Thoracic aorta (tissue), 2 donors: ENCODE measurements at regions not wholly inside any gene's neighbourhood (a gene's known extent, or its start where the extent isn't known, plus 50 kb on each side); places are given as distances from the start of the nearest gene placed in this dataset.
"Not testable (repeated sequence)": the region's sequence is repeated elsewhere in the genome, so short reads cannot be mapped to it uniquely, and the experiment has no call there.

Source experiments
- ATAC-seq: fragments of 150-250 bp; one replicate; pipeline ENCODE4 v1.8.0; 2017; ENCODE audit warnings: low read depth; ENCODE audit not compliant: insufficient number of reproducible peaks, low FRiP score
- DNase-seq: peaks from one replicate; pipeline ENCODE4 v3.0.0-alpha.2; 2020; ENCODE audit warnings: low spot score
- H3K27ac ChIP-seq, 2 donors: fragments of 200-600 bp; sonication (generic); 1 replicate in 1 of 2; 2 replicates in 1 of 2; pipeline ENCODE4 v1.5.1; 2016; ENCODE audit warnings: mild to moderate bottlenecking in 2 of 2, moderate library complexity in 2 of 2
- H3K27me3 ChIP-seq: fragments of 200-600 bp; sonication (generic); replicated peaks from 2 replicates; pipeline ENCODE4 v1.6.0; 2016; ENCODE audit warnings: mild to moderate bottlenecking; ENCODE audit not compliant: insufficient read depth
- H3K36me3 ChIP-seq: fragments of 200-600 bp; sonication (generic); one replicate; pipeline ENCODE4 v1.5.1; 2016
- H3K4me1 ChIP-seq, 2 donors: fragments of 200-600 bp; sonication (generic); 1 replicate in 1 of 2; 2 replicates in 1 of 2; pipeline versions ENCODE4 v1.5.1 to v1.6.0; 2016; ENCODE audit warnings: low read depth in 2 of 2, mild to moderate bottlenecking in 1 of 2; ENCODE audit not compliant: control insufficient read depth in 1 of 2
- H3K4me3 ChIP-seq: fragments of 200-600 bp; sonication (generic); 2 replicates; pipeline ENCODE4 v1.5.1; 2016; ENCODE audit warnings: mild to moderate bottlenecking
- H3K9me3 ChIP-seq: fragments of 200-600 bp; sonication (generic); 2 replicates; pipeline ENCODE4 v1.5.1; 2016
- TF ChIP-seq, protein P1 (sequence below): fragments of 200-600 bp; sonication (generic); IDR thresholded peaks from one replicate; pipeline ENCODE4 v1.5.1; 2019; ENCODE audit warnings: antibody characterized with exemption

DNA sequence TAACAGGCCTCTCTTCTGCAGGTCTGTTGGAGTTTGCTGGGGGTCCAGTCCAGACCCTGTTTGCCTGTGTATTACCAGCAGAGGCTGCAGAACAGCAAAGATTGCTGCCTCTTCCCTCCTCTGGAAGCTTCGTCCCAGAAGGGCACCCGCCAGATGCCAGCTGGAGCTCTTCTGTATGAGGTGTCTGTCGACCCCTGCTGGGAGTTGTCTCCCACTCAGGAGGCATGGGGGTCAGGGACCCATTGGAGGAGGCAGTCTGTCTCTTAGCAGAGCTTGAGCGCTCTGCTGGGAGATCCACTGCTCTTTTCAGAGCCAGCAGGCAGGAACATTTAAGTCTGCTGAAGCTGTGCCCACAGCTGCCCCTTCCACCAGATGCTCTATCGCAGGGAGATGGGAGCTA lies 361.1 kb upstream of the NRP1 start:
- no peaks in the 10 kb centered on the region for H3K4me1 ChIP-seq
- TF ChIP-seq, protein P1, sequence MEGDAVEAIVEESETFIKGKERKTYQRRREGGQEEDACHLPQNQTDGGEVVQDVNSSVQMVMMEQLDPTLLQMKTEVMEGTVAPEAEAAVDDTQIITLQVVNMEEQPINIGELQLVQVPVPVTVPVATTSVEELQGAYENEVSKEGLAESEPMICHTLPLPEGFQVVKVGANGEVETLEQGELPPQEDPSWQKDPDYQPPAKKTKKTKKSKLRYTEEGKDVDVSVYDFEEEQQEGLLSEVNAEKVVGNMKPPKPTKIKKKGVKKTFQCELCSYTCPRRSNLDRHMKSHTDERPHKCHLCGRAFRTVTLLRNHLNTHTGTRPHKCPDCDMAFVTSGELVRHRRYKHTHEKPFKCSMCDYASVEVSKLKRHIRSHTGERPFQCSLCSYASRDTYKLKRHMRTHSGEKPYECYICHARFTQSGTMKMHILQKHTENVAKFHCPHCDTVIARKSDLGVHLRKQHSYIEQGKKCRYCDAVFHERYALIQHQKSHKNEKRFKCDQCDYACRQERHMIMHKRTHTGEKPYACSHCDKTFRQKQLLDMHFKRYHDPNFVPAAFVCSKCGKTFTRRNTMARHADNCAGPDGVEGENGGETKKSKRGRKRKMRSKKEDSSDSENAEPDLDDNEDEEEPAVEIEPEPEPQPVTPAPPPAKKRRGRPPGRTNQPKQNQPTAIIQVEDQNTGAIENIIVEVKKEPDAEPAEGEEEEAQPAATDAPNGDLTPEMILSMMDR: no peak
- DNase-seq: no peak

DNA sequence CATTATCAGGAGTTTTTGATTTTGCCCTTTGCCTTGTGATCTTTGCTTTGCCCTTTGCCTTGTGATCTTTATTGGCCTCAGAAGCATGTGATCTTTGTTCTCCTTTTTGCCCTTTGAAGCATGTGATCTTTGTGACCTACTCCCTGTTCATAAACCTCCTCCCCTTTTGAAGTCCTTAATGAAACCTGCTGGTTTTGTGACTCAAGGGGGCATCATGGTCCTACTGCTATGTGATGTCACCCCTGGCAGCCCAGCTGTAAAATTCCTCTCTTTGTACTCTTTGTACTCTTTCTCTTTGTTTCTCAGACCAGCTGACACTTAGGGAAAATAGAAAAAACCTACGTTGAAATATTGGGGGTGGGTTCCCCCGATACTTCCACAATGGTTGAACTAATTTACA lies 356.1 kb upstream of the NRP1 start:
- not testable (repeated sequence) for ATAC-seq, H3K36me3 ChIP-seq, H3K27ac ChIP-seq, DNase-seq, H3K27me3 ChIP-seq, H3K4me3 ChIP-seq, H3K4me1 ChIP-seq, H3K9me3 ChIP-seq

More for the DNA sequence above, 361.1 kb upstream of the NRP1 start:
- no peaks in the 10 kb centered on the region for H3K36me3 ChIP-seq
- ATAC-seq: no peak
- H3K4me3 ChIP-seq: no peak overlapping the region
- H3K9me3 ChIP-seq: peaks cover 3% of the 10 kb centered on the region
- no peaks in the 10 kb centered on the region for H3K27me3 ChIP-seq
- H3K27ac ChIP-seq: no peak overlapping the region

DNA sequence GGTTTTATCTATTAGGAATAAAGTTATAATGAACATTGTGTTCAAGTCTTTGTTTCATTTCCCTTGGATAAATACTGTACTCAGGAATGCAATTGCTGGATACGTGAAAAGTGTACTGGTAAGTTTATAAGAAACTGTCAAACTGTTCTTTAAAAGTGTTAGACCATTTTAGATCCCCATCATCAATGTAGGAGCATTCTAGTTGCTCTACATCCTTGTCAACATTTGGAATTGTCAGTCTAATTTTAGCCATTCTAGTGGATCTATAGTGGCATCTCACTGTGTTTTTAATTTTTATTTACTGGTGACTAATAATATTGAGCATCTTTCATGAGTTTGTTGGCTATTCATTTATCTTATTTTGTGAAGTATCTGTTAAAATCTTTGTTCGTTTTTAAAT lies 354.0 kb upstream of the NRP1 start:
- no peaks in the 10 kb centered on the region for H3K4me1 ChIP-seq
- no peaks in the 10 kb centered on the region for H3K36me3 ChIP-seq
- H3K9me3 ChIP-seq: peaks cover 7% of the 10 kb centered on the region
- no peaks in the 10 kb centered on the region for H3K27me3 ChIP-seq
- TF ChIP-seq, protein P1: no peak
- no peak overlapping the region for H3K27ac ChIP-seq
- ATAC-seq: no peak
- DNase-seq: no peak
- no peak overlapping the region for H3K4me3 ChIP-seq

DNA sequence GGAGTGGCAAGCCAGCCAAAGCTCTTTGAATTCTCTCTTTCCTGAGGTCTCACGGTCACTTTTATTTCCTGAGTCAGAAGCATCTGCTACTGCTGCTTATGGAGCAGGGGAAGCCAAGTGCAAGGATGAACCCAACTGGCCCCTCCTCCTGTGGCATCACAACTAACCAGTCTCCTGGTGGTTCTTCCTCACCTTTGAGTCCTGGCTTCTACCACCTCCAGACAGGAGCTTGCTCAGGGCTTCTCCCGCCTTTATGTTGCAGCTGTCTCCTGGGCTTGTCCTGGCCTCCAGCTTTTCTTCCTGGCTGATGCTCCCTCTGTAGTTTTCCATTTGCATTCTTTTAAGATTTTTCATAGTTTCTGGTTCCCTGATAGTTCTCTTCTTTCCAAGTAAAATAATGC lies 349.7 kb upstream of the NRP1 start:
- Histone ChIP-seq H3K27ac (no peak overlapping the region), H3K9me3 (peaks cover 8% of the 10 kb centered on the region), H3K27me3 (no peaks in the 10 kb centered on the region), H3K4me1 (no peaks in the 10 kb centered on the region), H3K4me3 (no peak overlapping the region), H3K36me3 (no peaks in the 10 kb centered on the region)
- no peak for ATAC-seq
- no peak for DNase-seq
- TF ChIP-seq, protein P1: no peak

DNA sequence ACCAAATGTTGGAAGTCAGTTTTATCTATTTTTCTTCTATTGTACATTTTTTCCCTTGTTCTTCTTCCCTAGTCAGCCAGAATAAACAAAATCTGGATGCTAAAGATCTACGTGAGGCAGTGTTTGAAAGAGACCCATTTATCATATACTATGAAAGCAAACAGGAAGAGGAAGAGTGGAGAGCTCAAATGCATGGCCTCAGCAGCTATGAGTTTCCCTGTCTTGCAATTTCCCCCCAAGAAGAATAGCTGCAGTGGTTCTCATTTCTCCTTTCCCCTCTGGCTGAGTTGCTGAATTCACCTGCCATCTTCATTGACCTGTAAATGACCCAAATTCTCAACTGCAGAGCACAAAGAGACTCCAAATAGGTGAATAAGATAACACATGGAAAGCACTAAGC lies 347.1 kb upstream of the NRP1 start:
- DNase-seq (no peak), ATAC-seq (no peak)
- Histone ChIP-seq H3K9me3 (peaks cover 4% of the 10 kb centered on the region), H3K27ac (no peak overlapping the region), H3K4me1 (no peaks in the 10 kb centered on the region), H3K36me3 (no peaks in the 10 kb centered on the region), H3K4me3 (no peak overlapping the region), H3K27me3 (no peaks in the 10 kb centered on the region)
- TF ChIP-seq, protein P1: no peak

DNA sequence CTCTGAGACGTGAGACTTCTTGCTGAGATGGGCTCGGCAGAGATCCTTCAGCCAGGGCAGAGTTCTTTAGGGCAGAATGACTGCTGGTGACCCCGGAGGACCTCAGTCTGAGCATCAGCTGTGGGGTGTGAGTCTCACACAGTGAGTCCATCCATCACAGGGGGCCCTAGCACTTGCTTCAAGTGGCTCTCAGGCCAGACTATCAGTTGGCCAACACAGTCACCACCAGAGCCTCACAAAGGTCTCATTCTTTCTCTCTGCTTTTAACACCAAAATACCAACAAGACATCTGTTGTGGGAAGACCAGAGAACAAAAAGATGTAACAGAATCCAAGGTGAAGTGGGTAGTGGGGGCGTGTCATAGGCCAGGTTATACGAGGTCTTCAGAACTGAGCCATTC lies 345.6 kb upstream of the NRP1 start:
- no peak for DNase-seq
- no peak overlapping the region for H3K4me3 ChIP-seq

More for the DNA sequence above, 345.6 kb upstream of the NRP1 start:
- Histone ChIP-seq H3K9me3 (peaks cover 4% of the 10 kb centered on the region), H3K27ac (no peak overlapping the region), H3K36me3 (no peaks in the 10 kb centered on the region), H3K4me1 (peaks cover 8 to 11% of the 10 kb centered on the region in 2 donors), H3K27me3 (no peaks in the 10 kb centered on the region)
- no peak for ATAC-seq
- TF ChIP-seq, protein P1: no peak
